Breast epithelium (tissue), 4 donors: ENCODE measurements at regions not wholly inside any gene's neighbourhood (a gene's known extent, or its start where the extent isn't known, plus 50 kb on each side); places are given as distances from the start of the nearest gene placed in this dataset.
A peak's percentile ranks its signal among the peaks of the same experiment; 100 is the strongest.

Experiments
- DNase-seq, 2 donors: peaks; one replicate each; pipeline ENCODE4 v3.0.0-alpha.2; 2019; ENCODE audit warnings: low spot score in 2 of 2
- H3K27ac ChIP-seq, 2 donors: fragments of 200-600 bp; sonication (generic) in 1 of 2; one replicate each; pipeline ENCODE4 v1.5.1; 2016 to 2019; ENCODE audit warnings: mild to moderate bottlenecking in 1 of 2
- H3K27me3 ChIP-seq, 2 donors: fragments of 200-600 bp; sonication (generic) in 1 of 2; one replicate each; pipeline versions ENCODE4 v1.5.1 to v1.6.0; 2017 to 2019; ENCODE audit warnings: control low read depth in 1 of 2, mild to moderate bottlenecking in 1 of 2
- H3K36me3 ChIP-seq: fragments of 200-600 bp; one replicate; pipeline ENCODE4 v1.5.1; 2019
- H3K4me1 ChIP-seq, 2 donors: fragments of 200-600 bp; sonication (generic); one replicate each; pipeline ENCODE4 v1.5.1; 2016 to 2019; ENCODE audit warnings: control low read depth in 1 of 2
- H3K4me3 ChIP-seq, 3 donors: fragments of 200-600 bp; sonication (generic); 1 replicate in 2 of 3; 2 replicates in 1 of 3; pipeline ENCODE4 v1.5.1; 2016 to 2019; ENCODE audit warnings: mild to moderate bottlenecking in 3 of 3, moderate library complexity in 2 of 3
- H3K9me3 ChIP-seq, 2 donors: fragments of 200-600 bp; sonication (generic) in 1 of 2; one replicate each; pipeline ENCODE4 v1.5.1; 2016 to 2019; ENCODE audit warnings: control low read depth in 1 of 2
- CTCF ChIP-seq, 3 donors: fragments of 450-650 bp; IDR thresholded peaks; one replicate each; pipeline ENCODE4 v1.5.1; 2016 to 2017; ENCODE audit warnings: antibody characterized with exemption in 3 of 3, mild to moderate bottlenecking in 3 of 3, moderate library complexity in 3 of 3
- POLR2A ChIP-seq: fragments of 450-650 bp; IDR thresholded peaks from one replicate; pipeline ENCODE4 v1.6.1; 2016; ENCODE audit warnings: antibody characterized with exemption, mild to moderate bottlenecking, moderate library complexity
- POLR2AphosphoS5 ChIP-seq, 3 donors: sonication (generic); formaldehyde crosslinking; IDR thresholded peaks; one replicate each; pipeline ENCODE4 v1.6.1; 2017; ENCODE audit warnings: antibody characterized with exemption in 3 of 3
- intact Hi-C: fragments of 100-400 bp; cut with DNase I; formaldehyde crosslinking; loops from one replicate; pipeline ENCODE4 v1.15.1; 2023; ENCODE audit warnings: low total_unique reads

GRCh38 chr1:168974611-168975010 is 131.9 kb upstream of the ATP1B1 start:
- TF ChIP-seq CTCF (IDR thresholded peaks at IDR 0.05) (no peak), POLR2A (no peak), POLR2AphosphoS5 (IDR thresholded peaks at IDR 0.05) (no peak)
- Histone ChIP-seq H3K27me3 (no peaks in the 10 kb centered on the region), H3K27ac (peak overlapping the region in 1 of 2 donors; percentile 76), H3K9me3 (no peaks in the 10 kb centered on the region), H3K4me1 (peaks cover 0 to 6% of the 10 kb centered on the region in 2 donors), H3K4me3 (no peak overlapping the region), H3K36me3 (no peaks in the 10 kb centered on the region)
- intact Hi-C loops: no loop called here
- no peak for DNase-seq

- TF ChIP-seq POLR2A: no peak
- TF ChIP-seq POLR2AphosphoS5 (IDR thresholded peaks at IDR 0.05): no peak
- TF ChIP-seq CTCF (IDR thresholded peaks at IDR 0.05): no peak
- intact Hi-C loops: no loop called here
- no peak overlapping the region for H3K4me3 ChIP-seq
Observed at GRCh38 chr1:168976267-168976666, 130.2 kb upstream of the ATP1B1 start.

DNA sequence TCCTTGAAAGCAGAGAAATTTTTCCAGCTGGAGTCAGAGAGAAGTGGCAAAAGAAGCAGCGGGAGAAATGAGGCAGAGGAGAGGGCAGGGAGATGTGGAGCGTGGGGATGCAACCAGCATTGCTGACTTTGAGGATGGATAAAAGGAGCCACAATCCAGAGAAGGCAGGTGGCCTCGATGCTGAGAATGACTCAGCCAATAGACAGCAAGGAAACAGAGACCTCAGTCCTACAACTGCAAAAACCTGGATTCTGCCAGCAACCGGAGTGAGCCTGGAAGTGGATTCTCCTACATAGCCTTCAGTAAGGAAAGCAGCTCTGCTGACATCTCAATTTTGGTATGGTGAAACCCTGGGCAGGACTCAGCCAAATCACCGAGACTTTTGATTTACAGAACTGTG is 128.9 kb upstream of the ATP1B1 start:
- DNase-seq: no peak
- H3K36me3 ChIP-seq: no peaks in the 10 kb centered on the region
- no peaks in the 10 kb centered on the region for H3K9me3 ChIP-seq
- no peaks in the 10 kb centered on the region for H3K27me3 ChIP-seq
- no peak overlapping the region for H3K27ac ChIP-seq
- intact Hi-C loops: no loop called here
- no peak overlapping the region for H3K4me3 ChIP-seq
- TF ChIP-seq CTCF (IDR thresholded peaks at IDR 0.05) (no peak), POLR2AphosphoS5 (IDR thresholded peaks at IDR 0.05) (no peak), POLR2A (no peak)
- peaks cover 0 to 6% of the 10 kb centered on the region in 2 donors for H3K4me1 ChIP-seq

More at GRCh38 chr1:168976267-168976666, 130.2 kb upstream of the ATP1B1 start:
- Histone ChIP-seq H3K9me3 (no peaks in the 10 kb centered on the region), H3K27me3 (no peaks in the 10 kb centered on the region), H3K4me1 (peaks cover 0 to 6% of the 10 kb centered on the region in 2 donors), H3K36me3 (no peaks in the 10 kb centered on the region), H3K27ac (no peak overlapping the region)
- no peak for DNase-seq

DNA sequence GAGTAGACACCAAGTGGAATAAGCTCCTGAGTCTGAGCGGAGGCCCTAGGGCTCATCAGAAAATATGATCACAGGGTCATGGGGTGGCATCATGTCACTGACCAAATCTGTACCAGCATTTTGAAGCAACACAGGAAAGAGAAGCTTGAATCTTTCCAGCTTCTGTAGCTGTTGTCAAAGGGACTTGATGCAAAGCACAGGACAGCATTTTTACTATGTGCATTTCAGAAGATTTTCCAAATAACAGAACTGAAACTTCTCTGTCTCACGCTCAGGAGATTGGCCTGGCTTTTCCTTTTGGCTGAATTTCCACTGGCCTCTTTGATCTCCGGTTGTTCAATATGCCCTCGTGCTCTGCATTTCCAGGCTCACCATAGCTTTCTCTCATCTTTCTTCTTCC is 127.2 kb upstream of the ATP1B1 start:
- Histone ChIP-seq H3K27ac (no peak overlapping the region), H3K4me3 (no peak overlapping the region), H3K27me3 (no peaks in the 10 kb centered on the region), H3K9me3 (no peaks in the 10 kb centered on the region), H3K36me3 (no peaks in the 10 kb centered on the region), H3K4me1 (no peaks in the 10 kb centered on the region)
- intact Hi-C loops: no loop called here
- TF ChIP-seq POLR2A (no peak), POLR2AphosphoS5 (IDR thresholded peaks at IDR 0.05) (no peak), CTCF (IDR thresholded peaks at IDR 0.05) (no peak)
- no peak for DNase-seq

GRCh38 chr1:168980180-168980579 is 126.3 kb upstream of the ATP1B1 start:
- H3K4me1 ChIP-seq: no peaks in the 10 kb centered on the region
- no peak overlapping the region for H3K27ac ChIP-seq
- no peaks in the 10 kb centered on the region for H3K9me3 ChIP-seq
- intact Hi-C loops: no loop called here
- TF ChIP-seq POLR2A (no peak), POLR2AphosphoS5 (IDR thresholded peaks at IDR 0.05) (no peak), CTCF (IDR thresholded peaks at IDR 0.05) (no peak)
- no peaks in the 10 kb centered on the region for H3K27me3 ChIP-seq
- H3K36me3 ChIP-seq: no peaks in the 10 kb centered on the region
- H3K4me3 ChIP-seq: no peak overlapping the region
- DNase-seq: no peak
